ENCODE measurements at regions not wholly inside any gene's neighbourhood (a gene's known extent, or its start where the extent isn't known, plus 50 kb on each side); places are given as distances from the start of the nearest gene placed in this dataset.
"Not testable (repeated sequence)": the region's sequence is repeated elsewhere in the genome, so short reads cannot be mapped to it uniquely, and the experiment has no call there.

- ChIA-PET CTCF (no interaction called here), POLR2A (no interaction called here)
- no peaks in the 10 kb centered on the region for H3K9me3 ChIP-seq (ENCODE audit: low read length)
- Mint-ChIP-seq H3K4me1 (no peaks in the 10 kb centered on the region), H3K9me3 (peaks cover 0 to 2% (median 0%) of the 10 kb centered on the region in 5 donors), H3K4me3 (no peak overlapping the region), H3K27me3 (peaks cover 15 to 34% of the 10 kb centered on the region in 2 donors), H3K27ac (no peak overlapping the region), H3K36me3 (peaks cover 0 to 5% (median 0%) of the 10 kb centered on the region in 3 donors)
- H3K36me3 ChIP-seq (ENCODE audit: insufficient read depth, low read length) = no peaks in the 10 kb centered on the region
- H3K4me3 ChIP-seq (ENCODE audit: low read length) = no peak overlapping the region
- DNase-seq = no peak
- H3K27ac ChIP-seq (ENCODE audit: low read depth, low read length) = no peak overlapping the region
- H3K27me3 ChIP-seq (ENCODE audit: insufficient read depth, low read length, poor library complexity, severe bottlenecking) = no peaks in the 10 kb centered on the region
- H3K4me1 ChIP-seq (ENCODE audit: insufficient read depth, low read length) = no peaks in the 10 kb centered on the region
Observed at GRCh38 chr15:26069231-26069641, 206.1 kb upstream of the ATP10A start.

DNA sequence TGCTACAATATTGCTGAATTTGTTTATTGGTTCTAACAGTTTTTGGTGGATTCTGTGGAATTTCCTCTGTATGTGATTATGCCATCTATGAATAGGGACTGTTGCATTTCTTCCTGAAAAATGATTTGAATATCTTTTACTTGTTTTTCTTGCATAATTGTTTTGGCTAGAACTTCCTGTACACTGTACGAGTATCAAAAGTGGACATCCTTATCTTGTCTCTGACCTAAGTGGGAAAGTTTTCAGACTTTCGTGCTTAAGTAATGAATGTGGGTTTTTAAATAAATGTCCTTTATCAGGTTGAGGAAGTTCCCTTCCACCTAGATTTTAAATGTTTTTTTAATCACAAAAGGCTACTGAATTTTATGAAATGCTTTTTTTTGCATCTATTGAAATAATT, 203.8 kb upstream of the ATP10A start:
- DNase-seq = no peak
- Histone ChIP-seq H3K4me3 (ENCODE audit: low read length) (no peak overlapping the region), H3K9me3 (ENCODE audit: low read length) (no peaks in the 10 kb centered on the region), H3K4me1 (ENCODE audit: insufficient read depth, low read length) (no peaks in the 10 kb centered on the region), H3K27me3 (ENCODE audit: insufficient read depth, low read length, poor library complexity, severe bottlenecking) (no peaks in the 10 kb centered on the region), H3K36me3 (ENCODE audit: insufficient read depth, low read length) (no peaks in the 10 kb centered on the region), H3K27ac (ENCODE audit: low read depth, low read length) (no peak overlapping the region)
- ChIA-PET CTCF (no interaction called here), POLR2A (no interaction called here)
- H3K27ac Mint-ChIP-seq = no peak overlapping the region
- no peaks in the 10 kb centered on the region for H3K4me1 Mint-ChIP-seq
- no peaks in the 10 kb centered on the region for H3K9me3 Mint-ChIP-seq
- peaks cover 0 to 5% (median 0%) of the 10 kb centered on the region in 3 donors for H3K36me3 Mint-ChIP-seq
- peaks cover 11 to 16% of the 10 kb centered on the region in 2 donors for H3K27me3 Mint-ChIP-seq
- H3K4me3 Mint-ChIP-seq = no peak overlapping the region

- Histone ChIP-seq H3K36me3 (ENCODE audit: insufficient read depth, low read length) (no peaks in the 10 kb centered on the region), H3K4me1 (ENCODE audit: insufficient read depth, low read length) (no peaks in the 10 kb centered on the region), H3K4me3 (ENCODE audit: low read length) (no peak overlapping the region), H3K9me3 (ENCODE audit: low read length) (no peaks in the 10 kb centered on the region), H3K27ac (ENCODE audit: low read depth, low read length) (no peak overlapping the region), H3K27me3 (ENCODE audit: insufficient read depth, low read length, poor library complexity, severe bottlenecking) (no peaks in the 10 kb centered on the region)
- ChIA-PET CTCF (no interaction called here), POLR2A (no interaction called here)
- Mint-ChIP-seq H3K27ac (no peak overlapping the region), H3K36me3 (no peaks in the 10 kb centered on the region), H3K27me3 (peaks cover 8 to 9% of the 10 kb centered on the region in 2 donors), H3K4me1 (no peaks in the 10 kb centered on the region), H3K9me3 (no peaks in the 10 kb centered on the region), H3K4me3 (no peak overlapping the region)
- no peak for DNase-seq
Observed at GRCh38 chr15:26065723-26066122, 202.6 kb upstream of the ATP10A start.

- ChIA-PET POLR2A (interaction anchor here (0.6 kb wide), 1 partner anchor 39 kb away, joined by 6 read pairs; no protein-coding TSS in a partner anchor), CTCF (no interaction called here)
- Mint-ChIP-seq H3K36me3 (no peaks in the 10 kb centered on the region), H3K4me3 (no peak overlapping the region), H3K27ac (no peak overlapping the region), H3K27me3 (peaks cover 2 to 19% of the 10 kb centered on the region in 2 donors), H3K4me1 (no peaks in the 10 kb centered on the region), H3K9me3 (peaks cover 0 to 2% (median 0%) of the 10 kb centered on the region in 5 donors)
- no peak for DNase-seq
- no peak overlapping the region for H3K27ac ChIP-seq (ENCODE audit: low read depth, low read length)
- H3K4me3 ChIP-seq (ENCODE audit: low read length) = no peak overlapping the region
- H3K9me3 ChIP-seq (ENCODE audit: low read length) = no peaks in the 10 kb centered on the region
- H3K27me3 ChIP-seq (ENCODE audit: insufficient read depth, low read length, poor library complexity, severe bottlenecking) = no peaks in the 10 kb centered on the region
- no peaks in the 10 kb centered on the region for H3K4me1 ChIP-seq (ENCODE audit: insufficient read depth, low read length)
- no peaks in the 10 kb centered on the region for H3K36me3 ChIP-seq (ENCODE audit: insufficient read depth, low read length)
Observed at GRCh38 chr15:26061248-26061647, 198.1 kb upstream of the ATP10A start.

GRCh38 chr15:26056766-26057165, 193.6 kb upstream of the ATP10A start:
- H3K9me3 Mint-ChIP-seq; H3K36me3 Mint-ChIP-seq; CTCF ChIA-PET; POLR2A ChIA-PET; H3K4me1 Mint-ChIP-seq; H3K27ac ChIP-seq (ENCODE audit: low read depth, low read length); H3K4me3 Mint-ChIP-seq; H3K9me3 ChIP-seq (ENCODE audit: low read length); H3K36me3 ChIP-seq (ENCODE audit: insufficient read depth, low read length); DNase-seq; H3K4me1 ChIP-seq (ENCODE audit: insufficient read depth, low read length); H3K4me3 ChIP-seq (ENCODE audit: low read length); H3K27me3 ChIP-seq (ENCODE audit: insufficient read depth, low read length, poor library complexity, severe bottlenecking); H3K27ac Mint-ChIP-seq: not testable (repeated sequence)
- H3K27me3 Mint-ChIP-seq = peaks cover 15 to 19% of the 10 kb centered on the region in 2 donors

DNA sequence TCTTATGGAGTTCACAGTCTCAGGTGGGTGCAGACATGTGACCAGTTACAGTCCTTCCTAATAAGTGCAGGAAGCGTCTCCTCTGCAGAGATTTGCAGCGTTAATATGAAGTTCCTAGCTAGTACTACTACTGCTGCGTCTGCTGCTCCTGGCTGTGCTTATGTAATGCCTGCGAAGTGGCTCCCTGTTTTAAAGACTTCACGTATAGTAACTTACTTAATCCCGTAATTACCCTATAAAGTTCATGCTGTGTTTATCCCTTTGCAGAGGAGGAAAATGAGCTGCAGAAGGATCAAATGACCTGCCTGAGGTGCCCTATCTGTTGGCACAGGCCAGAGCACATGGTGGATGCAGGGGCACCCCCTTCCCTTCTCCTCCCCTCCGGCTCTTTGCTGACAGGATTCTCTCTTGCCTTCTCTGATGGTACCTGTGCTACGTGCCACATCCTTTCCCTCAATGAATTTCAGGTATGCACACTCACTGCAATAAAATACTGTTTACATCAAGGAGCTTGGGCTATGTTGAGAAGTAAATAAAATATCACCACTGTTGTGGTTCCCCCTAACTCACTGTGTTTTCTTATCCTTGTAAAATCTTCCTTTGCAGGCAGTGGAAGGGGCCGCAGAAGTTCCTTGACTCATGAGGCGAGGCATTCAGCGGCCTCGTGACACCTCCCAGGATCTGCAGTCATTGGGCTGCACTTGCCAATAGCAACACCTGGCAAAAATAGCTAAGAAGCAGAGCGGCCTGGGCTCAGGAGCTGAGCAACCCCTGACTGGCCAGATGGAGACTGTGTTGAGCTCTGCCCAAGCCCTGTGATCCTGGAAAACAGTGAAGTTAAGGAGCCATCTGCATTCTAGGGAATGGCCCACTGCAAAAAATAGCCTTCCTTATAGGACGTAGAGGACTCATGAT, 188.9 kb upstream of the ATP10A start:
- Histone ChIP-seq H3K36me3 (ENCODE audit: insufficient read depth, low read length) (no peaks in the 10 kb centered on the region), H3K9me3 (ENCODE audit: low read length) (no peaks in the 10 kb centered on the region), H3K4me1 (ENCODE audit: insufficient read depth, low read length) (no peaks in the 10 kb centered on the region), H3K27me3 (ENCODE audit: insufficient read depth, low read length, poor library complexity, severe bottlenecking) (no peaks in the 10 kb centered on the region), H3K4me3 (ENCODE audit: low read length) (no peak overlapping the region), H3K27ac (ENCODE audit: low read depth, low read length) (no peak overlapping the region)
- Mint-ChIP-seq H3K4me1 (no peaks in the 10 kb centered on the region), H3K27ac (no peak overlapping the region), H3K9me3 (no peaks in the 10 kb centered on the region), H3K36me3 (no peaks in the 10 kb centered on the region), H3K27me3 (peaks cover 4 to 17% of the 10 kb centered on the region in 2 donors), H3K4me3 (no peak overlapping the region)
- ChIA-PET CTCF (no interaction called here), POLR2A (no interaction called here)
- no peak for DNase-seq

GRCh38 chr15:26050984-26051383, 187.9 kb upstream of the ATP10A start:
- POLR2A ChIA-PET = no interaction called here
- no peak overlapping the region for H3K4me3 Mint-ChIP-seq

DNA sequence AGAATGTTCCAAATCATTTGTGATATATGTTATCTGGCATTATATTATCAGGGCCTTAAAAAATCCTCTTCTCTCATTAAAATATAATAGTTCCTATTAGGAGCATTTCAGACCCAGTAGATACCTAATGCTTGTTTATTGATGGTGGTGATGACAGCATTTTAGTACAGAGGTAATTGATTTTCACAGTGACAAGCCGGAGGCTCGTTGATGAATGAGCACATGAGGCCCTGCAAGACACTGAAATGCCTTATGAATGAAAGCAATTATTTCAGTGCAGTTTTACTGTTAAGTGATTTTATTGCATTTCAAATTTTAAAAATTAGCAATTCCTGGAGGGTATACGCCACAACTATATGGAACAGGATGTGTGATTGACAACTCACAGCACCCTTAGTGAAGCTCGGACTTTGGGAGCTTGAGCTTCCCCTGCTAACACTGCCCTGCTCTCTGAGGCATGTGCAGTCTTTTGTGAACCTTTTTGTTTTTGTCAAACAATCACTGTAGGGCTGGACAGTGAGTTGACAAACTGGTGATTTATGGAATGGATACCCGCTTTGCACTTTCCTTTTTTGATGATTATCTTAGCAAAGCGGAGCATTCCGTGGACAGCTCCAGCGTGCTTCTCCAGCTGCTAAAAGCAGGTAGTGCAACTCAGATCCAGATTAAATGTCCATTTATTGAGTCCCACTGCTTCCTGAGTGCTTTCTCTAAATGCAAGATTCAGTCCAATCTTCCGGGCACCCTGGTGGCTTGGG, 187.0 kb upstream of the ATP10A start:
- Histone ChIP-seq H3K27me3 (ENCODE audit: insufficient read depth, low read length, poor library complexity, severe bottlenecking) (no peaks in the 10 kb centered on the region), H3K4me3 (ENCODE audit: low read length) (no peak overlapping the region), H3K9me3 (ENCODE audit: low read length) (no peaks in the 10 kb centered on the region), H3K4me1 (ENCODE audit: insufficient read depth, low read length) (no peaks in the 10 kb centered on the region), H3K27ac (ENCODE audit: low read depth, low read length) (no peak overlapping the region), H3K36me3 (ENCODE audit: insufficient read depth, low read length) (no peaks in the 10 kb centered on the region)
- POLR2A ChIA-PET = no interaction called here
- no peak overlapping the region for H3K27ac Mint-ChIP-seq
- no peaks in the 10 kb centered on the region for H3K4me1 Mint-ChIP-seq
- DNase-seq = no peak
- no peak overlapping the region for H3K4me3 Mint-ChIP-seq
- peaks cover 12 to 20% of the 10 kb centered on the region in 2 donors for H3K27me3 Mint-ChIP-seq
- H3K9me3 Mint-ChIP-seq = no peaks in the 10 kb centered on the region
- CTCF ChIA-PET = no interaction called here
- H3K36me3 Mint-ChIP-seq = no peaks in the 10 kb centered on the region

More at GRCh38 chr15:26050984-26051383, 187.9 kb upstream of the ATP10A start:
- H3K36me3 Mint-ChIP-seq = no peaks in the 10 kb centered on the region
- H3K36me3 ChIP-seq (ENCODE audit: insufficient read depth, low read length) = no peaks in the 10 kb centered on the region
- H3K9me3 ChIP-seq (ENCODE audit: low read length) = no peaks in the 10 kb centered on the region
- H3K27me3 Mint-ChIP-seq = peaks cover 12 to 18% of the 10 kb centered on the region in 2 donors
- H3K4me3 ChIP-seq (ENCODE audit: low read length) = no peak overlapping the region
- H3K27ac Mint-ChIP-seq = no peak overlapping the region
- no peaks in the 10 kb centered on the region for H3K4me1 ChIP-seq (ENCODE audit: insufficient read depth, low read length)
- H3K27ac ChIP-seq (ENCODE audit: low read depth, low read length) = no peak overlapping the region
- CTCF ChIA-PET = no interaction called here
- H3K9me3 Mint-ChIP-seq = no peaks in the 10 kb centered on the region
- DNase-seq = no peak
- H3K27me3 ChIP-seq (ENCODE audit: insufficient read depth, low read length, poor library complexity, severe bottlenecking) = no peaks in the 10 kb centered on the region
- no peaks in the 10 kb centered on the region for H3K4me1 Mint-ChIP-seq

Measured in CD8-positive, alpha-beta memory T cell (primary cell).